Amniotic epithelial cell (primary cell): ENCODE measurements at regions not wholly inside any gene's neighbourhood (a gene's known extent, or its start where the extent isn't known, plus 50 kb on each side); places are given as distances from the start of the nearest gene placed in this dataset.
"Not testable (repeated sequence)": the region's sequence is repeated elsewhere in the genome, so short reads cannot be mapped to it uniquely, and the experiment has no call there.

Experiments used
- DNase-seq: peaks from one replicate; pipeline ENCODE4 v3.0.0-alpha.2; 2010; ENCODE audit warnings: low read depth

DNA sequence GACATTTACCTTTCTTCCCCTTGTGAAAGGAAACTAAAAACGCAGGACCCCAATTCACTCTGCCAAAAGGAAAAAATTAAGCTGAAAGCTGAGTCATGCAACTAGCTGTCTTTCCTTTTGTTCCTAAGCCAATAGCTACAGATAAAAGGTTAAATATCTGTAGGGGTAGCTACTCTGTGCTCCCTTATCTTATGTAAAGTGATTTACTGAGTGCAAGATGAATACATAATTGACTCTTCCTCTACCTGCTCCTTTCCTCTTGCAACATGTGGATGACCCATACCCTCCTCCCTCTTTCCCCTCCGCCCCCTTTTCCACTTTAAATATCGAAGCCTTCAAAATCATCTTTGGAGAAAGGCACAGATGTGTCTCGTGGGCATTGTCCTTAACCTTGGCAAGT, 68.0 kb upstream of the ZNF157 start:
- DNase-seq: no peak

DNA sequence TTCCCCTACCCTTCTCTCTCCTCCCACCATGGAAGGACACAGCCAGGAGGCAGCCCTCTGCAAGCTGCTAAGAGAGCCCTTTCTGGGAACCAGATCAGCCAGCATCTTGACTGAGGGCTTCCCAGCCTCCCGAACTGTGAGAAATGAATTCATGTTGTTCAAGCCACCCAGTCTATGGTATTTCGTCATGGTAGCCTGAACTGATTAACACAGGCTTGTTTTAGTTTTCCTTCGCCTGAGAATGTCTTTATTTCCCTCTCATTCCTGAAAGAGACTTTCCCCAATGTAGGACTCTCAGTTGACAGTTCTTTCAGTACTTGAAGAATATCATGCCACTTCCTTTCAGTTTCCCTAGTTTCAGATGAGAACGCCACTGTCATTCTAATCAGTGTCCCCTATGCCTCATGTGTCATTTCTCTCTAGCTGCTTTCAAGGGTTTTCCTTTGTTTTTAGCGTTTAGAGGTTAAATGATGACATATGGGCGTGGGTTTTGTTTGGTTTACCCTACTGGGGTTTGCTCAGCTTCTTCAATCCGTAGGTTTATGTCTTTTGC, 63.8 kb upstream of the ZNF157 start:
- DNase-seq: not testable (repeated sequence)

DNA sequence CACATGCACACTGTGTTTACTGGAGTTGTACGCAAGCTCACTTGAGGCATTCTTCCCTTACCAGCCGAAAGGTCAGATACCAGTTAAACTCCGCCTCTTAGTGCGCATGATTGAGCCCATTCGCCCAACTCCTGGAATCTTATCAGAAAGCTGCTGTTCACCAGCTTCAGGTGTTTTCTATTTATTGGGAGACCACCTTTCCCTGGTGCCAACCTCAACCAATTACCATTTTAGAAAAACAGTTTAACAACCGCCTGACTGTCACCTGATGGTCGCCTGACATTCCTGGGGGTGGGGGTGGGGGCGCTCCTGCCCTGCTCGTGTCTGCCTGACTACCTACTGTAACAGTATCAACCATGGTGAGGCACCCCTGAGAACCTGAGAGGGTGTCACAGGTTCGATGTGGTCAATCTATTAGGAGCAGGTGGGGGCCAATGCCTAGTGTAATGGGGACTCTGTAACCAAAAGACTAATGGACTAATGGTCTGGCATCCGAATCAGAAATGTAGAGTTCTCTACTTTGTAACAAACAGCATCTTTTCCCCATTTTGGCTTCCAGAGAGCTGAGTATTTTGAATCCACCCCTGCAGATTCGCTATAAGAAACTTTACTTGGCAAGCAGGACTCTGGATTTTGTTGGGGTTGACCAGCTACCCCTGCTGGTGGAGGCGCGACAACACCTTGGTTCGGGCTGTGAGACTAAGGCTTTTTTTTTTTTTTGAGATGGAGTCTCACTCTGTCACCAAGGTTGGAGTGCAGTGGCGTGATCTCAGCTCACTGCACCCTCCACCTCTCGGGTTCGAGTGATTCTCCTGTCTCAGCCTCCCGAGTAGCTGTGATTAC, 58.2 kb upstream of the ZNF157 start:
- peak; percentile 65 for DNase-seq

DNA sequence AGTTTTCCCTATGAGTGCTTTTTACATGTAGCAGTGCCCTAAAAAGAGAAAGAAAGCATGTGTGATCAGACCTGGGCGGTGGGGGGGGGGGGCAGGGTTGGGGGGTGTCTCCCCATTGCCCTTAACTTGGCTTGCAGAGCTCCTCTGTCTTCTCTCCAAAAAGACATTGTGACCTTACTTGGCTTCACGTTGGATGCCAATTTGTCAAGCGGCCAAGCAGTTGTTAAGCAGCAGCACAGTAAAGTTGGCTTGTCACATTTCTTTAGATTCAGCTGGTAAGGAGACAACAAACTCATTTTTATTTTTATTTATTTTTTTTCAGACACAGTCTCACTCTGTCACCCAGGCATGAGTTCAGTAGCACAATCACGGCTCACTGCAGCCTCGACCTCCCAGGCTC, 57.3 kb upstream of the ZNF157 start:
- DNase-seq: no peak

- DNase-seq: peak; percentile 5
Observed at GRCh38 chrX:47316276-47317025, 53.9 kb upstream of the ZNF157 start.
